Fibroblast of the aortic adventitia (primary cell): ENCODE measurements at regions not wholly inside any gene's neighbourhood (a gene's known extent, or its start where the extent isn't known, plus 50 kb on each side); places are given as distances from the start of the nearest gene placed in this dataset.

ENCODE experiments used
- DNase-seq: peaks from one replicate; pipeline ENCODE4 v3.0.0-alpha.2; 2010; ENCODE audit warnings: low read depth
- H3K4me3 ChIP-seq: 2 replicates; pipeline ENCODE4 v1.5.1; 2011; ENCODE audit warnings: low read depth, mild to moderate bottlenecking, control low read depth, low read length, moderate library complexity
- CTCF ChIP-seq: IDR thresholded peaks from 2 replicates; pipeline ENCODE4 v1.5.1; 2011; ENCODE audit warnings: mild to moderate bottlenecking, low read length, control low read depth, inconsistent platforms; ENCODE audit not compliant: insufficient read depth

- TF ChIP-seq CTCF: no peak
Measured at GRCh38 chr10:23675585-23675984, 236.7 kb downstream of the OTUD1 start.

GRCh38 chr10:23676296-23676695 lies 237.4 kb downstream of the OTUD1 start:
- TF ChIP-seq CTCF: no peak
- DNase-seq: no peak
- H3K4me3 ChIP-seq: no peak overlapping the region

More at GRCh38 chr10:23675585-23675984, 236.7 kb downstream of the OTUD1 start:
- H3K4me3 ChIP-seq: no peak overlapping the region
- no peak for DNase-seq

GRCh38 chr10:23686722-23687121 lies 247.8 kb downstream of the OTUD1 start:
- no peak for DNase-seq
- TF ChIP-seq CTCF: no peak
- no peak overlapping the region for H3K4me3 ChIP-seq

GRCh38 chr10:23692736-23693135 lies 253.9 kb downstream of the OTUD1 start:
- no peak for TF ChIP-seq CTCF
- DNase-seq: no peak
- H3K4me3 ChIP-seq: no peak overlapping the region

- DNase-seq: no peak
- H3K4me3 ChIP-seq: no peak overlapping the region
- no peak for TF ChIP-seq CTCF
Measured at GRCh38 chr10:23693501-23693901, 254.6 kb downstream of the OTUD1 start.

- DNase-seq: no peak
Measured at GRCh38 chr10:23693925-23694324, 255.1 kb downstream of the OTUD1 start.

More at GRCh38 chr10:23693925-23694324, 255.1 kb downstream of the OTUD1 start:
- no peak for TF ChIP-seq CTCF
- no peak overlapping the region for H3K4me3 ChIP-seq
